ENCODE measurements at regions not wholly inside any gene's neighbourhood (a gene's known extent, or its start where the extent isn't known, plus 50 kb on each side); places are given as distances from the start of the nearest gene placed in this dataset.

GRCh38 chr18:76687304-76687962 lies 134.9 kb upstream of the ZNF236 start:
- no peak for TF ChIP-seq CTCF (IDR thresholded peaks at IDR 0.05; ENCODE audit: insufficient read depth, low read depth, low read length)
- no peak for TF ChIP-seq EZH2 (IDR thresholded peaks at IDR 0.05; ENCODE audit: insufficient read depth, low read length)

Measured in astrocyte (in vitro differentiated cells and primary cell).